Mesenchymal stem cell (in vitro differentiated cells and primary cell): ENCODE measurements at regions not wholly inside any gene's neighbourhood (a gene's known extent, or its start where the extent isn't known, plus 50 kb on each side); places are given as distances from the start of the nearest gene placed in this dataset.

Source experiments
- DNase-seq: peaks from one replicate; pipeline ENCODE4 v3.0.0-alpha.2; 2013
- H2AFZ ChIP-seq: one replicate; pipeline ENCODE4 v1.6.1; 2013; ENCODE audit warnings: low read depth, mild to moderate bottlenecking, control low read depth, inconsistent platforms, low read length, moderate library complexity
- H2AK5ac ChIP-seq: 2 replicates; pipeline ENCODE4 v1.6.1; 2013; ENCODE audit warnings: low read length, moderate library complexity, mild to moderate bottlenecking, inconsistent platforms; ENCODE audit not compliant: severe bottlenecking
- H2BK120ac ChIP-seq: one replicate; pipeline ENCODE4 v1.6.1; 2013; ENCODE audit warnings: low read depth, mild to moderate bottlenecking, inconsistent platforms, low read length, moderate library complexity
- H2BK12ac ChIP-seq, 2 experiments: one replicate each; pipeline ENCODE4 v1.6.1; 2013; ENCODE audit warnings: inconsistent platforms in 2 of 2, low read length in 2 of 2, mild to moderate bottlenecking in 2 of 2, moderate library complexity in 2 of 2, control low read depth in 1 of 2
- H2BK15ac ChIP-seq: one replicate; pipeline ENCODE4 v1.6.1; 2013; ENCODE audit warnings: mild to moderate bottlenecking, low read depth, inconsistent platforms; ENCODE audit not compliant: poor library complexity, severe bottlenecking
- H2BK5ac ChIP-seq: 2 replicates; pipeline ENCODE4 v1.6.1; 2013; ENCODE audit warnings: low read depth, mild to moderate bottlenecking, low read length, control low read depth, inconsistent platforms; ENCODE audit not compliant: poor library complexity, severe bottlenecking
- H3K14ac ChIP-seq, 2 experiments: one replicate each; pipeline ENCODE4 v1.6.1; 2013; ENCODE audit warnings: inconsistent platforms in 2 of 2, low read length in 2 of 2, control low read depth in 1 of 2, mild to moderate bottlenecking in 1 of 2, moderate library complexity in 1 of 2
- H3K18ac ChIP-seq, 2 experiments: one replicate each; pipeline ENCODE4 v1.6.1; 2013; ENCODE audit warnings: inconsistent platforms in 2 of 2, low read length in 2 of 2, control low read depth in 1 of 2, low read depth in 1 of 2, mild to moderate bottlenecking in 1 of 2
- H3K23ac ChIP-seq, 2 experiments: one replicate each; pipeline ENCODE4 v1.6.1; 2013; ENCODE audit warnings: inconsistent platforms in 2 of 2, low read length in 2 of 2, mild to moderate bottlenecking in 2 of 2, moderate library complexity in 2 of 2, control low read depth in 1 of 2
- H3K27ac ChIP-seq: 2 replicates; pipeline ENCODE4 v1.5.1; 2013; ENCODE audit warnings: mild to moderate bottlenecking, moderate library complexity, low read length, control low read depth, inconsistent platforms; ENCODE audit not compliant: poor library complexity, severe bottlenecking
- H3K27me3 ChIP-seq, 2 experiments: 2 replicates each; pipeline versions ENCODE4 v1.6.1 to v1.7.0; 2013; ENCODE audit warnings: low read length in 2 of 2, mild to moderate bottlenecking in 2 of 2, moderate library complexity in 2 of 2, control low read depth in 1 of 2, inconsistent platforms in 1 of 2; ENCODE audit not compliant: control insufficient read depth in 1 of 2, insufficient read depth in 1 of 2
- H3K36me3 ChIP-seq, 2 experiments: 2 replicates each; pipeline versions ENCODE4 v1.6.1 to v1.7.0; 2013; ENCODE audit warnings: low read length in 2 of 2, control low read depth in 1 of 2, inconsistent platforms in 1 of 2, low read depth in 1 of 2, mild to moderate bottlenecking in 1 of 2; ENCODE audit not compliant: insufficient read depth in 2 of 2, control insufficient read depth in 1 of 2
- H3K4ac ChIP-seq, 2 experiments: one replicate each; pipeline ENCODE4 v1.6.1; 2013; ENCODE audit warnings: inconsistent platforms in 2 of 2, low read length in 2 of 2, mild to moderate bottlenecking in 2 of 2, moderate library complexity in 2 of 2, control low read depth in 1 of 2, low read depth in 1 of 2
- H3K4me1 ChIP-seq: 2 replicates; pipeline ENCODE4 v1.6.1; 2013; ENCODE audit warnings: low read depth, low read length, control low read depth; ENCODE audit not compliant: control insufficient read depth, insufficient read depth
- H3K4me2 ChIP-seq: 2 replicates; pipeline ENCODE4 v1.6.1; 2013; ENCODE audit warnings: low read length, mild to moderate bottlenecking, inconsistent platforms; ENCODE audit not compliant: poor library complexity, severe bottlenecking
- H3K4me3 ChIP-seq, 2 experiments: 2 replicates each; pipeline versions ENCODE4 v1.5.1 to v1.7.0; 2013; ENCODE audit warnings: low read length in 2 of 2, mild to moderate bottlenecking in 2 of 2, control low read depth in 1 of 2, low read depth in 1 of 2; ENCODE audit not compliant: insufficient read depth in 1 of 2
- H3K79me1 ChIP-seq: replicated peaks from 2 replicates; pipeline ENCODE4 v1.6.1; 2013; ENCODE audit warnings: mild to moderate bottlenecking, control low read depth, low read length, inconsistent platforms; ENCODE audit not compliant: poor library complexity, severe bottlenecking
- H3K9ac ChIP-seq: 2 replicates; pipeline ENCODE4 v1.7.0; 2013; ENCODE audit warnings: mild to moderate bottlenecking, low read length, moderate library complexity
- H3K9me3 ChIP-seq: 2 replicates; pipeline ENCODE4 v1.7.0; 2013; ENCODE audit warnings: mild to moderate bottlenecking, low read length; ENCODE audit not compliant: control insufficient read depth
- H4K8ac ChIP-seq: one replicate; pipeline ENCODE4 v1.6.1; 2013; ENCODE audit warnings: inconsistent platforms, mild to moderate bottlenecking, low read length, moderate library complexity
- H4K91ac ChIP-seq: one replicate; pipeline ENCODE4 v1.6.1; 2013; ENCODE audit warnings: mild to moderate bottlenecking, low read length, inconsistent platforms
- WGBS: methylation state at CpG from one replicate; pipeline ENCODE4 v1.1.7; 2013; ENCODE audit warnings: mixed read lengths; 5-methylcytosine and 5-hydroxymethylcytosine counted together

DNA sequence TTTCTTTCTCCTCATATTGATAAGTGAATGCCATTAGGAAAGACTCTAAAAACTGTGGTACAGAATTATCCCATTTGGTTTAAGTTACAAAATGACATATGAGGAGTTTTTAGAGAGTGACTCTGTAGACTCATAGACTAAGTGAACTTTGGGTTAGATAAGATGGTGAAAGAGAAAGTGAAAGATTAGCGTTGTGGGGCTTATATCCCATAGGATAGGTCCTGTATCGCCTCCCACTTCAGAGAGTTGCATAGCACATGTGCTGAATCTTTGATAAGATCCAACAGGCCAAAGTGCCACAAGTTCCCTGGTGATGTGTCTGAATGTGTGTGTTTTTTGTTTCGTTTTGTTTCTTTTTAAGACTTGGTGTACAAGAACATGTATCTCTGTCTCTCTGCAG lies 666.9 kb downstream of the MECOM start:
- no peaks in the 10 kb centered on the region for H3K27me3 ChIP-seq
- no peak overlapping the region for H2BK15ac ChIP-seq
- no peak overlapping the region for H3K27ac ChIP-seq
- no peaks in the 10 kb centered on the region for H3K79me1 ChIP-seq
- H3K9me3 ChIP-seq, result no peaks in the 10 kb centered on the region
- whole genome bisulfite sequencing, result 94% methylated on average over 2 of the region's 3 CpGs
- no peak overlapping the region for H2AFZ ChIP-seq
- no peak overlapping the region for H3K23ac ChIP-seq
- DNase-seq, result no peak
- H3K14ac ChIP-seq, result no peak overlapping the region
- H3K4me3 ChIP-seq, result peak overlapping the region in 1 of 2 experiments; percentile 62
- no peak overlapping the region for H2AK5ac ChIP-seq
- no peak overlapping the region for H3K4me2 ChIP-seq
- no peaks in the 10 kb centered on the region for H3K4me1 ChIP-seq
- no peak overlapping the region for H3K9ac ChIP-seq
- no peak overlapping the region for H2BK120ac ChIP-seq
- no peak overlapping the region for H2BK5ac ChIP-seq
- H4K91ac ChIP-seq, result no peak overlapping the region
- no peaks in the 10 kb centered on the region for H3K36me3 ChIP-seq
- H4K8ac ChIP-seq, result no peak overlapping the region
- H2BK12ac ChIP-seq, result no peak overlapping the region
- no peak overlapping the region for H3K4ac ChIP-seq
- no peak overlapping the region for H3K18ac ChIP-seq

DNA sequence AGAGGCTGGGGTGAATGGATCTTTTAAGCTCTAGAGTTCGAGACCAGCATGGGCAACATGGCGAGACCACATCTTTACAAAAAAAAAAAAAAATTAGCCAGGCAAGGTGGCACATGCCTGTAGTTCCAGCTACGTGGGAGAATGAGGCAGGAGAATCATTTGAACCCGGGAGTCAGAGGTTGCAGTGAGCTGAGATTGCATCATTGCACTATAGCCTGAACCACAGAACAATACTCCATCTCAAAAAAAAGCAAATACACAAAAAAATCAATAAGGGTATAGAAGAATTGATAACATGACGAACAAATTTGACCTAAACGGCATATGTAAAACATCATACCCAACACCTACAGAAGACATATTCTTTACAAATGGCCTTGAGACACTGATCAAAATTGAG lies 668.4 kb downstream of the MECOM start:
- no peak overlapping the region for H4K8ac ChIP-seq
- no peak overlapping the region for H2BK15ac ChIP-seq
- H2BK12ac ChIP-seq, result no peak overlapping the region
- no peak overlapping the region for H2BK120ac ChIP-seq
- H3K14ac ChIP-seq, result no peak overlapping the region
- no peaks in the 10 kb centered on the region for H3K9me3 ChIP-seq
- H3K27me3 ChIP-seq, result no peaks in the 10 kb centered on the region
- no peaks in the 10 kb centered on the region for H3K79me1 ChIP-seq
- no peaks in the 10 kb centered on the region for H3K36me3 ChIP-seq
- H3K4me2 ChIP-seq, result no peak overlapping the region
- H2AK5ac ChIP-seq, result no peak overlapping the region
- no peak overlapping the region for H4K91ac ChIP-seq
- WGBS, result 73% methylated on average over 5 of the region's 6 CpGs
- H3K23ac ChIP-seq, result no peak overlapping the region
- no peak overlapping the region for H2AFZ ChIP-seq
- H2BK5ac ChIP-seq, result no peak overlapping the region
- no peak overlapping the region for H3K9ac ChIP-seq
- H3K4me1 ChIP-seq, result no peaks in the 10 kb centered on the region
- H3K18ac ChIP-seq, result no peak overlapping the region
- H3K27ac ChIP-seq, result no peak overlapping the region
- no peak for DNase-seq
- H3K4ac ChIP-seq, result no peak overlapping the region
- no peak overlapping the region for H3K4me3 ChIP-seq

DNA sequence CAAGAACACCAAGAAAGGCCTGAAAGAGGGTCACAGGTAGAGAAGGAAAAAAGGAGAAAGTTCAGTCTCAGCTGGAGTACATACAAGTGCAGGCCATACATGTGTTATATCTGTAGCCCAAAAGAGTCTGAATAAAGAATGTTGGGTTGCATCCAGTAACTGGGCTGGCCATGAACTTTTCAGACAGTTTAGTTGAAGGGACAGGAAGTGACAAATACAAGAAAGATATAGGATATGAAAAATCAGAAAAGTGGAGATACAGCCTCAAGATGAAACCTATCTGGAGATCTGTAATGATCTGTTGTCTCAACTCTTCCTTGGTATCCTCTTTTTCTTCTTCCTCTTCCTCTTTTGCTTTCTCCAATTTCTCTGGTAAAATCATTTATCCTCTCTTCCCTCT lies 671.7 kb downstream of the MECOM start:
- Histone ChIP-seq H3K18ac (no peak overlapping the region), H3K27me3 (no peaks in the 10 kb centered on the region), H2BK120ac (no peak overlapping the region), H3K14ac (no peak overlapping the region), H3K4ac (no peak overlapping the region), H3K79me1 (no peaks in the 10 kb centered on the region), H3K36me3 (no peaks in the 10 kb centered on the region), H3K27ac (no peak overlapping the region), H4K8ac (no peak overlapping the region), H4K91ac (no peak overlapping the region), H3K4me2 (no peak overlapping the region), H2BK12ac (no peak overlapping the region), H2BK15ac (no peak overlapping the region), H3K9me3 (no peaks in the 10 kb centered on the region), H2BK5ac (no peak overlapping the region), H3K23ac (no peak overlapping the region), H3K9ac (no peak overlapping the region), H3K4me1 (no peaks in the 10 kb centered on the region), H2AK5ac (no peak overlapping the region), H2AFZ (no peak overlapping the region), H3K4me3 (no peak overlapping the region)
- DNase-seq, result no peak

DNA sequence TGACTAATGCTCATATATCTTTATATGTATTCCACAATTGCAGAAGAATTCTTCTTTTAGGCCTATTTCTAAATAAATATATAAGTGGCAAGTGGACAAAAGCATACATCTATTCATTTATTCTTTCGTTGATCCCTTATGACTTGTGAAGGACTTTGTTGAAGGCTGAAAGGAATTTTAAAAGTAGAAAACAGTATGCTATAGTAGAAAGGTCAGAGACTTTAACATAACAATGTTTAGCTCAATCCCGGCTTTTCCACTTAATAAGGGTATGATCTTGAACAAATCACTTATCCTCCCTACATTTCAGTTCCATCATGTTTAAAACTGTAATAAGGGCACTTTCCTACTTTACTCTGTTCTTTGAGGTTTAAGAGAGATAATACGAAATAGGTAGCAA lies 672.9 kb downstream of the MECOM start:
- 71% methylated on average over 1 of the region's 3 CpGs for WGBS
- Histone ChIP-seq H3K36me3 (no peaks in the 10 kb centered on the region), H3K9me3 (no peaks in the 10 kb centered on the region), H2AK5ac (no peak overlapping the region), H3K4ac (no peak overlapping the region), H2BK5ac (no peak overlapping the region), H3K9ac (no peak overlapping the region), H3K18ac (no peak overlapping the region), H3K4me2 (no peak overlapping the region), H4K8ac (no peak overlapping the region), H4K91ac (no peak overlapping the region), H3K4me1 (no peaks in the 10 kb centered on the region), H3K4me3 (no peak overlapping the region), H3K23ac (no peak overlapping the region), H2BK15ac (no peak overlapping the region), H3K79me1 (no peaks in the 10 kb centered on the region), H2AFZ (no peak overlapping the region), H3K14ac (no peak overlapping the region), H3K27ac (no peak overlapping the region), H3K27me3 (no peaks in the 10 kb centered on the region), H2BK120ac (no peak overlapping the region), H2BK12ac (no peak overlapping the region)
- DNase-seq, result no peak
